SU-DHL-6 (cell line): ENCODE measurements at regions not wholly inside any gene's neighbourhood (a gene's known extent, or its start where the extent isn't known, plus 50 kb on each side); places are given as distances from the start of the nearest gene placed in this dataset.
"Not testable (repeated sequence)": the region's sequence is repeated elsewhere in the genome, so short reads cannot be mapped to it uniquely, and the experiment has no call there.

Experiments
- H2AFZ ChIP-seq: fragments of 200-600 bp; sonication (generic); 2 replicates; pipeline ENCODE4 v1.6.1; 2014; ENCODE audit warnings: low read depth, mild to moderate bottlenecking, moderate library complexity, mixed read lengths, antibody characterized with exemption, low read length; ENCODE audit not compliant: severe bottlenecking
- H3F3A ChIP-seq: fragments of 200-600 bp; shearing (Covaris generic); 2 replicates; pipeline ENCODE4 v1.6.0; 2016; ENCODE audit warnings: antibody characterized with exemption, mild to moderate bottlenecking; ENCODE audit not compliant: insufficient read depth
- H3K27ac ChIP-seq: fragments of 200-600 bp; sonication (generic); 2 replicates; pipeline ENCODE4 v1.5.1; 2016; ENCODE audit warnings: low read depth, mild to moderate bottlenecking, low read length, moderate library complexity, mixed read lengths
- H3K27me3 ChIP-seq: fragments of 200-600 bp; sonication (generic), shearing (Covaris generic); 2 replicates; pipeline ENCODE4 v1.6.0; 2014; ENCODE audit warnings: mild to moderate bottlenecking, low read length
- H3K36me3 ChIP-seq: fragments of 200-600 bp; sonication (generic); 2 replicates; pipeline ENCODE4 v1.6.1; 2014; ENCODE audit warnings: mild to moderate bottlenecking, low read length, mixed read lengths
- H3K4me2 ChIP-seq: fragments of 300-600, 200-600 bp; shearing (Covaris generic), sonication (generic); 2 replicates; pipeline ENCODE4 v1.6.0; 2014; ENCODE audit warnings: low read length, low read depth, mild to moderate bottlenecking; ENCODE audit not compliant: poor library complexity, severe bottlenecking
- H3K4me3 ChIP-seq: fragments of 200-600 bp; sonication (generic); 2 replicates; pipeline ENCODE4 v1.5.1; 2014; ENCODE audit warnings: antibody characterized with exemption, low read length, mild to moderate bottlenecking, mixed read lengths; ENCODE audit not compliant: insufficient read depth, poor library complexity, severe bottlenecking
- H3K79me2 ChIP-seq: fragments of 200-600 bp; sonication (generic); 2 replicates; pipeline ENCODE4 v1.6.1; 2014; ENCODE audit warnings: mild to moderate bottlenecking, low read length, moderate library complexity; ENCODE audit not compliant: insufficient read depth
- H3K9ac ChIP-seq: fragments of 200-600 bp; sonication (generic); 2 replicates; pipeline ENCODE4 v1.7.0; 2014; ENCODE audit warnings: mild to moderate bottlenecking, low read length
- H3K9me2 ChIP-seq: fragments of 200-600 bp; sonication (generic); replicated peaks from 2 replicates; pipeline ENCODE4 v1.6.1; 2014; ENCODE audit warnings: low read length; ENCODE audit not compliant: insufficient read depth
- H3K9me3 ChIP-seq: fragments of 200-600 bp; sonication (generic); 2 replicates; pipeline ENCODE4 v1.6.1; 2014; ENCODE audit warnings: low read length, mixed read lengths; ENCODE audit not compliant: insufficient read depth
- H4K20me1 ChIP-seq: fragments of 200-600 bp; sonication (generic); 2 replicates; pipeline ENCODE4 v1.6.1; 2014; ENCODE audit warnings: low read depth, mild to moderate bottlenecking, antibody characterized with exemption, low read length, moderate library complexity, mixed read lengths
- CTCF ChIP-seq: fragments of 200-600 bp; sonication (generic); IDR thresholded peaks from one replicate; pipeline ENCODE4 v1.5.1; 2017; ENCODE audit warnings: antibody characterized with exemption, mild to moderate bottlenecking, low read length, moderate library complexity; ENCODE audit not compliant: insufficient read depth, poor library complexity, severe bottlenecking
- EZH2phosphoT487 ChIP-seq: fragments of 200-600 bp; sonication (generic), shearing (Covaris generic); conservative IDR thresholded peaks from 2 replicates; pipeline ENCODE4 v1.6.1; 2018; ENCODE audit warnings: mild to moderate bottlenecking, antibody characterized with exemption, low read length, moderate library complexity, mixed read lengths

GRCh38 chr5:92237896-92238295, 854.8 kb upstream of the ARRDC3 start:
- no peaks in the 10 kb centered on the region for H4K20me1 ChIP-seq

GRCh38 chr5:92222449-92222848, 839.3 kb upstream of the ARRDC3 start:
- TF ChIP-seq CTCF: no peak
- TF ChIP-seq EZH2phosphoT487: no peak
- no peaks in the 10 kb centered on the region for H3K9me3 ChIP-seq
- H3F3A ChIP-seq: no peaks in the 10 kb centered on the region
- H3K9ac ChIP-seq: no peak overlapping the region
- H3K27ac ChIP-seq: no peak overlapping the region
- no peak overlapping the region for H3K4me3 ChIP-seq
- no peaks in the 10 kb centered on the region for H3K79me2 ChIP-seq
- no peaks in the 10 kb centered on the region for H3K27me3 ChIP-seq
- H2AFZ ChIP-seq: no peak overlapping the region
- H3K36me3 ChIP-seq: no peaks in the 10 kb centered on the region
- no peaks in the 10 kb centered on the region for H3K9me2 ChIP-seq
- no peaks in the 10 kb centered on the region for H4K20me1 ChIP-seq
- H3K4me2 ChIP-seq: no peak overlapping the region

More at GRCh38 chr5:92237896-92238295, 854.8 kb upstream of the ARRDC3 start:
- H3K9ac ChIP-seq: no peak overlapping the region
- H3K27me3 ChIP-seq: no peaks in the 10 kb centered on the region
- no peaks in the 10 kb centered on the region for H3K9me2 ChIP-seq
- no peaks in the 10 kb centered on the region for H3F3A ChIP-seq
- no peak overlapping the region for H3K4me2 ChIP-seq
- H2AFZ ChIP-seq: no peak overlapping the region
- H3K36me3 ChIP-seq: no peaks in the 10 kb centered on the region
- no peak overlapping the region for H3K4me3 ChIP-seq
- H3K9me3 ChIP-seq: no peaks in the 10 kb centered on the region
- no peak for TF ChIP-seq EZH2phosphoT487
- TF ChIP-seq CTCF: no peak
- H3K79me2 ChIP-seq: no peaks in the 10 kb centered on the region
- no peak overlapping the region for H3K27ac ChIP-seq

- H3K4me2 ChIP-seq, H3K4me3 ChIP-seq, H3K36me3 ChIP-seq, H3K27me3 ChIP-seq, H3F3A ChIP-seq, H3K9me2 ChIP-seq, H2AFZ ChIP-seq, H4K20me1 ChIP-seq, H3K9me3 ChIP-seq, H3K79me2 ChIP-seq, H3K9ac ChIP-seq, H3K27ac ChIP-seq: not testable (repeated sequence)
Measured at GRCh38 chr5:92216852-92217251, 833.7 kb upstream of the ARRDC3 start.

- H2AFZ ChIP-seq: no peak overlapping the region
- no peaks in the 10 kb centered on the region for H3K9me2 ChIP-seq
- no peak for TF ChIP-seq EZH2phosphoT487
- H4K20me1 ChIP-seq: no peaks in the 10 kb centered on the region
- H3K27ac ChIP-seq: no peak overlapping the region
- no peaks in the 10 kb centered on the region for H3K36me3 ChIP-seq
- H3K9ac ChIP-seq: no peak overlapping the region
- H3K4me2 ChIP-seq: no peak overlapping the region
- H3K9me3 ChIP-seq: no peaks in the 10 kb centered on the region
- no peaks in the 10 kb centered on the region for H3K27me3 ChIP-seq
- H3F3A ChIP-seq: no peaks in the 10 kb centered on the region
- H3K79me2 ChIP-seq: no peaks in the 10 kb centered on the region
- H3K4me3 ChIP-seq: no peak overlapping the region
Measured at GRCh38 chr5:92215116-92215515, 832.0 kb upstream of the ARRDC3 start.
